Liver (tissue), 3 donors: ENCODE measurements at regions not wholly inside any gene's neighbourhood (a gene's known extent, or its start where the extent isn't known, plus 50 kb on each side); places are given as distances from the start of the nearest gene placed in this dataset.

ENCODE experiments used
- EGR1 ChIP-seq, 2 donors: IDR thresholded peaks; 2 replicates each; pipeline ENCODE4 v1.6.1; 2016 to 2018; ENCODE audit warnings: antibody characterized with exemption in 2 of 2, low read depth in 2 of 2
- FOXA1 ChIP-seq: IDR thresholded peaks from 2 replicates; pipeline ENCODE4 v1.6.1; 2016; ENCODE audit warnings: antibody characterized with exemption
- FOXA2 ChIP-seq: IDR thresholded peaks from 2 replicates; pipeline ENCODE4 v1.6.1; 2016; ENCODE audit warnings: antibody characterized with exemption
- JUND ChIP-seq, 2 donors: IDR thresholded peaks; 2 replicates each; pipeline ENCODE4 v1.6.1; 2016; ENCODE audit warnings: antibody characterized with exemption in 2 of 2
- NR2F2 ChIP-seq: IDR thresholded peaks from 2 replicates; pipeline ENCODE4 v1.6.1; 2016; ENCODE audit warnings: antibody characterized with exemption
- RAD21 ChIP-seq, 2 donors: IDR thresholded peaks; 2 replicates each; pipeline ENCODE4 v1.6.1; 2016; ENCODE audit warnings: antibody characterized with exemption in 2 of 2, mild to moderate bottlenecking in 2 of 2
- SP1 ChIP-seq: IDR thresholded peaks from 2 replicates; pipeline ENCODE4 v1.6.1; 2018; ENCODE audit warnings: antibody characterized with exemption, mild to moderate bottlenecking
- TF ChIP-seq, protein P1 (sequence below): fragments of 150-350 bp; IDR thresholded peaks from 2 replicates; pipeline ENCODE4 v1.5.1; 2017; ENCODE audit warnings: improper control_type of control experiment, low read depth, low read length; ENCODE audit not compliant: missing input control
- TF ChIP-seq, protein P2 (sequence below): IDR thresholded peaks from 2 replicates; pipeline ENCODE4 v1.6.1; 2016; ENCODE audit warnings: antibody characterized with exemption, mild to moderate bottlenecking
- TF ChIP-seq, protein P3 (sequence below): IDR thresholded peaks from 2 replicates; pipeline ENCODE4 v1.6.1; 2016; ENCODE audit warnings: antibody characterized with exemption
- TF ChIP-seq, protein P4 (sequence below): IDR thresholded peaks from 2 replicates; pipeline ENCODE4 v1.6.1; 2016; ENCODE audit warnings: antibody characterized with exemption
- donor health status: healthy.
- donor health status: healthy.

DNA sequence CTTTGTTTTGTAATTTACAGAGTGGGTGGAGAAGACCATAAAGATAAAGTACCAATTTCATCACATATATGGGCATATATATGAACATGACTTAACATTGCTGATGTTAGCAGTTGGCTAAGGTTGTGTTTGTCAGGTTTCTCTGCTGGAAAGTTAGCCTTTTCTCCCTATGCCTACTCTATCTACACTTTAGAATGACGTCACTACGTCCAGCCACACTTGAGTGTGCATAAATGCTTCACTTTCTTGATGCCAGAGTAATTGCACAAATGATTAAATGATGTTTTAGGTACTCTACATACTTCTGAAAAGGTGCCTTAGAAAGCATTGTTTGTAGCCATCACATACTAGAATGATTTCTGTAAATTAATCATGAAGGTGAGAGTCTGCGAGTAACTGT, 759.2 kb upstream of the MGAT4C start:
- TF ChIP-seq, protein P1, sequence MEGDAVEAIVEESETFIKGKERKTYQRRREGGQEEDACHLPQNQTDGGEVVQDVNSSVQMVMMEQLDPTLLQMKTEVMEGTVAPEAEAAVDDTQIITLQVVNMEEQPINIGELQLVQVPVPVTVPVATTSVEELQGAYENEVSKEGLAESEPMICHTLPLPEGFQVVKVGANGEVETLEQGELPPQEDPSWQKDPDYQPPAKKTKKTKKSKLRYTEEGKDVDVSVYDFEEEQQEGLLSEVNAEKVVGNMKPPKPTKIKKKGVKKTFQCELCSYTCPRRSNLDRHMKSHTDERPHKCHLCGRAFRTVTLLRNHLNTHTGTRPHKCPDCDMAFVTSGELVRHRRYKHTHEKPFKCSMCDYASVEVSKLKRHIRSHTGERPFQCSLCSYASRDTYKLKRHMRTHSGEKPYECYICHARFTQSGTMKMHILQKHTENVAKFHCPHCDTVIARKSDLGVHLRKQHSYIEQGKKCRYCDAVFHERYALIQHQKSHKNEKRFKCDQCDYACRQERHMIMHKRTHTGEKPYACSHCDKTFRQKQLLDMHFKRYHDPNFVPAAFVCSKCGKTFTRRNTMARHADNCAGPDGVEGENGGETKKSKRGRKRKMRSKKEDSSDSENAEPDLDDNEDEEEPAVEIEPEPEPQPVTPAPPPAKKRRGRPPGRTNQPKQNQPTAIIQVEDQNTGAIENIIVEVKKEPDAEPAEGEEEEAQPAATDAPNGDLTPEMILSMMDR: no peak
- TF ChIP-seq, protein P2, sequence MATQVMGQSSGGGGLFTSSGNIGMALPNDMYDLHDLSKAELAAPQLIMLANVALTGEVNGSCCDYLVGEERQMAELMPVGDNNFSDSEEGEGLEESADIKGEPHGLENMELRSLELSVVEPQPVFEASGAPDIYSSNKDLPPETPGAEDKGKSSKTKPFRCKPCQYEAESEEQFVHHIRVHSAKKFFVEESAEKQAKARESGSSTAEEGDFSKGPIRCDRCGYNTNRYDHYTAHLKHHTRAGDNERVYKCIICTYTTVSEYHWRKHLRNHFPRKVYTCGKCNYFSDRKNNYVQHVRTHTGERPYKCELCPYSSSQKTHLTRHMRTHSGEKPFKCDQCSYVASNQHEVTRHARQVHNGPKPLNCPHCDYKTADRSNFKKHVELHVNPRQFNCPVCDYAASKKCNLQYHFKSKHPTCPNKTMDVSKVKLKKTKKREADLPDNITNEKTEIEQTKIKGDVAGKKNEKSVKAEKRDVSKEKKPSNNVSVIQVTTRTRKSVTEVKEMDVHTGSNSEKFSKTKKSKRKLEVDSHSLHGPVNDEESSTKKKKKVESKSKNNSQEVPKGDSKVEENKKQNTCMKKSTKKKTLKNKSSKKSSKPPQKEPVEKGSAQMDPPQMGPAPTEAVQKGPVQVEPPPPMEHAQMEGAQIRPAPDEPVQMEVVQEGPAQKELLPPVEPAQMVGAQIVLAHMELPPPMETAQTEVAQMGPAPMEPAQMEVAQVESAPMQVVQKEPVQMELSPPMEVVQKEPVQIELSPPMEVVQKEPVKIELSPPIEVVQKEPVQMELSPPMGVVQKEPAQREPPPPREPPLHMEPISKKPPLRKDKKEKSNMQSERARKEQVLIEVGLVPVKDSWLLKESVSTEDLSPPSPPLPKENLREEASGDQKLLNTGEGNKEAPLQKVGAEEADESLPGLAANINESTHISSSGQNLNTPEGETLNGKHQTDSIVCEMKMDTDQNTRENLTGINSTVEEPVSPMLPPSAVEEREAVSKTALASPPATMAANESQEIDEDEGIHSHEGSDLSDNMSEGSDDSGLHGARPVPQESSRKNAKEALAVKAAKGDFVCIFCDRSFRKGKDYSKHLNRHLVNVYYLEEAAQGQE: no peak
- TF ChIP-seq EGR1 (IDR thresholded peaks at IDR 0.05; ENCODE audit: low read depth in 2 of 2) (no peak), SP1 (no peak), FOXA2 (no peak), JUND (IDR thresholded peaks at IDR 0.05) (no peak), NR2F2 (no peak), RAD21 (IDR thresholded peaks at IDR 0.05) (no peak), FOXA1 (no peak)
- TF ChIP-seq, protein P3, sequence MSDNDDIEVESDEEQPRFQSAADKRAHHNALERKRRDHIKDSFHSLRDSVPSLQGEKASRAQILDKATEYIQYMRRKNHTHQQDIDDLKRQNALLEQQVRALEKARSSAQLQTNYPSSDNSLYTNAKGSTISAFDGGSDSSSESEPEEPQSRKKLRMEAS: no peak
- TF ChIP-seq, protein P4, sequence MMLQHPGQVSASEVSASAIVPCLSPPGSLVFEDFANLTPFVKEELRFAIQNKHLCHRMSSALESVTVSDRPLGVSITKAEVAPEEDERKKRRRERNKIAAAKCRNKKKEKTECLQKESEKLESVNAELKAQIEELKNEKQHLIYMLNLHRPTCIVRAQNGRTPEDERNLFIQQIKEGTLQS: no peak
